ENCODE measurements at regions not wholly inside any gene's neighbourhood (a gene's known extent, or its start where the extent isn't known, plus 50 kb on each side); places are given as distances from the start of the nearest gene placed in this dataset.

- Mint-ChIP-seq H3K9me3 (no peaks in the 10 kb centered on the region), H3K27ac (no peak overlapping the region), H3K36me3 (ENCODE audit: low read depth) (no peaks in the 10 kb centered on the region), H3K4me3 (no peak overlapping the region), H3K27me3 (ENCODE audit: insufficient read depth, low read depth, poor library complexity) (peaks cover 11% of the 10 kb centered on the region), H3K4me1 (peaks cover 6% of the 10 kb centered on the region; the same call in 2 of the 3 replicates)
- H3K4me3 ChIP-seq: no peak overlapping the region
- H2AFZ ChIP-seq: no peak overlapping the region
- no peaks in the 10 kb centered on the region for H3K4me1 ChIP-seq (ENCODE audit: insufficient read depth)
- ATAC-seq: no peak
- H3K27ac ChIP-seq (ENCODE audit: low read depth): no peak overlapping the region
- no peaks in the 10 kb centered on the region for H4K20me1 ChIP-seq (replicated peaks; ENCODE audit: insufficient read depth)
- no peaks in the 10 kb centered on the region for H3K36me3 ChIP-seq (ENCODE audit: insufficient read depth)
- no peak overlapping the region for H3K4me2 ChIP-seq
- TF ChIP-seq EZH2phosphoT487 (IDR thresholded peaks at IDR 0.05; ENCODE audit: unreplicated experiment) (no peak), EZH2 (IDR thresholded peaks at IDR 0.05; ENCODE audit: low read depth, unreplicated experiment) (no peak), CREB1 (CRISPR knock-in tag; IDR thresholded peaks at IDR 0.05; ENCODE audit: low read depth) (no peak), ETS1 (IDR thresholded peaks at IDR 0.05) (no peak), ZNF331 (CRISPR knock-in tag; IDR thresholded peaks at IDR 0.05; ENCODE audit: low read depth) (no peak), JUNB (IDR thresholded peaks at IDR 0.05; ENCODE audit: unreplicated experiment) (no peak), ZNF462 (CRISPR knock-in tag; IDR thresholded peaks at IDR 0.05) (no peak), CTCF (conservative IDR thresholded peaks at IDR 0.05; ENCODE audit: low read depth in 2 of 2) (no peak), NANOG (IDR thresholded peaks at IDR 0.05; ENCODE audit: borderline replicate concordance) (no peak), REST (IDR thresholded peaks at IDR 0.05; ENCODE audit: unreplicated experiment) (no peak), STAT1 (IDR thresholded peaks at IDR 0.05; ENCODE audit: unreplicated experiment) (no peak), POLR2AphosphoS5 (IDR thresholded peaks at IDR 0.05; ENCODE audit: low read depth) (no peak), ZNF114 (CRISPR knock-in tag; IDR thresholded peaks at IDR 0.05) (no peak)
- H3K27me3 ChIP-seq (ENCODE audit: insufficient read depth): no peaks in the 10 kb centered on the region
- DNase-seq (ENCODE audit: low spot score): no peak
- H3K9me2 ChIP-seq (ENCODE audit: insufficient read depth): no peaks in the 10 kb centered on the region
- H3F3A ChIP-seq (replicated peaks; ENCODE audit: low read depth): no peaks in the 10 kb centered on the region
- H3K79me2 ChIP-seq (replicated peaks; ENCODE audit: insufficient read depth): no peaks in the 10 kb centered on the region
Observed at GRCh38 chr22:48083502-48083901, 1321.1 kb downstream of the TBC1D22A start.

Data from GM23338 (cell line).